Stimulated activated memory B cell treated with anti-CD40 and anti-IgM and Interleukin-4, amounts not matched to agents 10 μg/mL and 1 μg/mL and 100 μg/mL, for 72 hours (primary cell): ENCODE measurements at regions not wholly inside any gene's neighbourhood (a gene's known extent, or its start where the extent isn't known, plus 50 kb on each side); places are given as distances from the start of the nearest gene placed in this dataset.

Experiments
- ATAC-seq: fragments of 150-1000 bp; cut with Tn5 transposase; 2 replicates; pipeline ENCODE4 v1.10.0; 2021
- H3K27ac Mint-ChIP-seq: one replicate; pipeline ENCODE4 v1.8.0; 2022; ENCODE audit warnings: mild to moderate bottlenecking, mixed read lengths
- H3K27me3 Mint-ChIP-seq: one replicate; pipeline ENCODE4 v1.8.0; 2022; ENCODE audit warnings: mixed read lengths
- H3K36me3 Mint-ChIP-seq: one replicate; pipeline ENCODE4 v1.8.0; 2022; ENCODE audit warnings: mixed read lengths
- H3K4me1 Mint-ChIP-seq: one replicate; pipeline ENCODE4 v1.8.0; 2022; ENCODE audit warnings: mixed read lengths
- H3K4me3 Mint-ChIP-seq: one replicate; pipeline ENCODE4 v1.8.0; 2022; ENCODE audit warnings: mild to moderate bottlenecking, moderate library complexity, mixed read lengths
- H3K9me3 Mint-ChIP-seq: one replicate; pipeline ENCODE4 v1.8.0; 2022; ENCODE audit warnings: mixed read lengths

DNA sequence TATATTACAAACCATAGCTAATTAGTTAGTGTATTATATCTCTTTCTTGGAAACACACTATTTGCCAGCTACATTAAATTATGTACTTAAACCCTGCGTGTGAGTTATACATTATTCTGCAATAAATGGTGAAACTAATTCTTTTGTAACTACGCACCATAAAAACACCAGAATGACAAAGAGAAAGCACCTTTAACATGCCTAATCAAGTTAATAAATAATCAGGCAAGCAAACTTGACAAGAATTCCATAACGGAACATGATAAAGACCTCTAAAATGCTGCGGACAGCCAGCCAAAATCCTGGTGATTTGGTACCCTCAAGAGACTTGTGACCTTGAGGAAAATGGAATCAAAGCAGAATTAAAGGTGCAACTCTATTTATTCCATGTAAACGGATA lies 375.3 kb upstream of the KITLG start:
- no peak overlapping the region for H3K27ac Mint-ChIP-seq
- no peaks in the 10 kb centered on the region for H3K4me1 Mint-ChIP-seq
- H3K9me3 Mint-ChIP-seq: no peaks in the 10 kb centered on the region
- H3K4me3 Mint-ChIP-seq: no peak overlapping the region
- no peaks in the 10 kb centered on the region for H3K36me3 Mint-ChIP-seq
- ATAC-seq: no peak
- no peaks in the 10 kb centered on the region for H3K27me3 Mint-ChIP-seq

- no peaks in the 10 kb centered on the region for H3K27me3 Mint-ChIP-seq
- H3K4me1 Mint-ChIP-seq: no peaks in the 10 kb centered on the region
- H3K9me3 Mint-ChIP-seq: no peaks in the 10 kb centered on the region
These were observed 372.8 kb upstream of the KITLG start for GRCh38 chr12:88953029-88953586.

GRCh38 chr12:88952562-88952942 lies 372.3 kb upstream of the KITLG start:
- Mint-ChIP-seq H3K9me3 (no peaks in the 10 kb centered on the region), H3K27ac (no peak overlapping the region), H3K36me3 (no peaks in the 10 kb centered on the region), H3K27me3 (no peaks in the 10 kb centered on the region), H3K4me1 (no peaks in the 10 kb centered on the region), H3K4me3 (no peak overlapping the region)
- no peak for ATAC-seq

More at GRCh38 chr12:88953029-88953586, 372.8 kb upstream of the KITLG start:
- no peaks in the 10 kb centered on the region for H3K36me3 Mint-ChIP-seq
- no peak overlapping the region for H3K27ac Mint-ChIP-seq
- no peak for ATAC-seq
- H3K4me3 Mint-ChIP-seq: no peak overlapping the region

- no peak overlapping the region for H3K27ac Mint-ChIP-seq
- no peak overlapping the region for H3K4me3 Mint-ChIP-seq
- no peak for ATAC-seq
- no peaks in the 10 kb centered on the region for H3K9me3 Mint-ChIP-seq
- H3K27me3 Mint-ChIP-seq: no peaks in the 10 kb centered on the region
- H3K36me3 Mint-ChIP-seq: no peaks in the 10 kb centered on the region
- H3K4me1 Mint-ChIP-seq: no peaks in the 10 kb centered on the region
These were observed 371.7 kb upstream of the KITLG start for GRCh38 chr12:88951860-88952561.

DNA sequence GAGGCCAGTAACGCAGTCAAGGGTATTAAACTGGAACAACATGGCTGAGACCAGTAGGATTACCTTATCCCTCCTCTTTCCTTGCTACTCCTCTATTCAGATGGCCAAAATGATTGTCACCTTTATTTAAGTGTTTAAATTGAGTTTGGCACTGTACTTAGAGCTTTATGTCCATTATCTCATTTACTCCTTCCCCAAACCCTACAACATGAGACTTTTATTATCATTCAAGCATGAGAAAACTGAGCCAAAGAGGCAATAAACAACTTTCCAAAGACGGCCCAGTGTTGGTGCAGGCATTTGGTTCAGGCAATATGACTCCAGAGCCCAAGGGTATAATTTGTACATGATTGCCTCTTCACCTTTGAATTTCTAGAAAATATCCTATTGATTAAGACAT lies 370.9 kb upstream of the KITLG start:
- Mint-ChIP-seq H3K27me3 (no peaks in the 10 kb centered on the region), H3K4me1 (no peaks in the 10 kb centered on the region), H3K4me3 (no peak overlapping the region), H3K36me3 (no peaks in the 10 kb centered on the region), H3K27ac (no peak overlapping the region), H3K9me3 (no peaks in the 10 kb centered on the region)
- no peak for ATAC-seq

DNA sequence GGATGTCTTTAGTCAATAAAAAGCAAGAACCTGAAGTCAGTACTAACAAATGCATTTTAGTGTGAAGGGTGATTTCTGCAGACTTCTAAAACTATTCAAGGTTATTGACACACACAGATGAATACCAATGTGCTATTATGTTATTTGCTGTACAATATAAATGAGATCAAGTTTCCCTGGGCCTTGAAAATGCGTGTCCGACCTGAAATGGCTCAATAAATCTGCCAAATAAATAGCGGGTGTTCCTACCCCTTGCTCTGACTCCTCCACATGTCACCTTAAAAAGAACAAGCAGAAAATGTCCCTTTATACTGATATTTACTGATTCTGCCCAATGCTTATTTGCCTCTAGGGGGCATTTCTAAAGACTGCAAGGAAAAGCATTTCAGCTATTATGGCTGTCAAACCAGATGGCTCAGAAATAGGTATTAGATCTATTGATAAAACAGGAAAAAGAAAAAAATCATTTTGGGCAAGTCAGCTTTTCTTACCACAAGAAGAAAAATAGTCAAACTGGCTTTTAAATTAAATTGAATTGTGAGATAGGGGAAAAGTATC lies 367.3 kb upstream of the KITLG start:
- H3K4me1 Mint-ChIP-seq: no peaks in the 10 kb centered on the region
- H3K4me3 Mint-ChIP-seq: no peak overlapping the region
- H3K36me3 Mint-ChIP-seq: no peaks in the 10 kb centered on the region
- no peak for ATAC-seq
- no peaks in the 10 kb centered on the region for H3K9me3 Mint-ChIP-seq
- H3K27ac Mint-ChIP-seq: no peak overlapping the region
- H3K27me3 Mint-ChIP-seq: peaks cover 10% of the 10 kb centered on the region

- no peak overlapping the region for H3K27ac Mint-ChIP-seq
- no peaks in the 10 kb centered on the region for H3K36me3 Mint-ChIP-seq
- H3K4me1 Mint-ChIP-seq: no peaks in the 10 kb centered on the region
- no peak for ATAC-seq
- H3K9me3 Mint-ChIP-seq: no peaks in the 10 kb centered on the region
- peaks cover 10% of the 10 kb centered on the region for H3K27me3 Mint-ChIP-seq
- H3K4me3 Mint-ChIP-seq: no peak overlapping the region
These were observed 366.2 kb upstream of the KITLG start for GRCh38 chr12:88946372-88946997.

DNA sequence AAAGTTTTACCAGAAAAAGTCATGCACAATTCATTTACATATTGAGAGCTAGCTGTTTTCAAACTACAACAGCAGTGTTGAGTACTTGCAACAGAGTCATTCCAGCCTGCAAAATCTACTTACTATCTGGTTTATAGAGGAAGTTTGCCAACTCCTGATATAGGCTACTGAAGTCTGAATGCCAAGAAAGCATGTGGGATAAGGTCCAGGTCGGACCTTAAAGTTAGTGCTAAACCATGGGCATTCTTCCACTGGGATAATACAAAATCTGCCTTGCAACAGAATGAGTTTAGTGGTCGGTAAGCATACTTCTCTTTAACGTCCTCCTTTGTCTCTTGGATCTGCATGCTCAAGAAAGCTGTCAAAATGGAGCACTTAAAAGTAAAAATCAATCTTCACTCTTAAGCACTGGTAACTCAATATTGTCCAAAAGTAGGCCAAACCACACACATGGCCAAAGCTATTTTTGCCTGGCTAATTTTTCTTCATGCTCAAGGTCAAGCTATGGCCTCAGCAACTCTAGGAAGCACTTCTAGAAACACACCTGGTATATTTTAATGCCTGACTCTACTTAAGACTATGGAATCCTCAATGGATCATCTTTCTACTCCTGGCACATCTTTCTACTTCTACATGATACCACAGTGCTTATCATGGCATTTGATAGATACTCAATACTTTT lies 364.9 kb upstream of the KITLG start:
- Mint-ChIP-seq H3K4me1 (no peaks in the 10 kb centered on the region), H3K27me3 (peaks cover 10% of the 10 kb centered on the region), H3K9me3 (peaks cover 3% of the 10 kb centered on the region), H3K27ac (no peak overlapping the region), H3K36me3 (no peaks in the 10 kb centered on the region), H3K4me3 (no peak overlapping the region)
- ATAC-seq: no peak

GRCh38 chr12:88944397-88944796 lies 364.1 kb upstream of the KITLG start:
- no peak overlapping the region for H3K27ac Mint-ChIP-seq
- no peaks in the 10 kb centered on the region for H3K4me1 Mint-ChIP-seq
- H3K9me3 Mint-ChIP-seq: peaks cover 3% of the 10 kb centered on the region
- no peak for ATAC-seq
- no peaks in the 10 kb centered on the region for H3K36me3 Mint-ChIP-seq
- peaks cover 10% of the 10 kb centered on the region for H3K27me3 Mint-ChIP-seq
- H3K4me3 Mint-ChIP-seq: no peak overlapping the region

- Mint-ChIP-seq H3K4me3 (no peak overlapping the region), H3K36me3 (no peaks in the 10 kb centered on the region), H3K27ac (no peak overlapping the region), H3K27me3 (peaks cover 8% of the 10 kb centered on the region), H3K9me3 (peaks cover 3% of the 10 kb centered on the region), H3K4me1 (no peaks in the 10 kb centered on the region)
- ATAC-seq: no peak
These were observed 360.6 kb upstream of the KITLG start for GRCh38 chr12:88940854-88941253.

DNA sequence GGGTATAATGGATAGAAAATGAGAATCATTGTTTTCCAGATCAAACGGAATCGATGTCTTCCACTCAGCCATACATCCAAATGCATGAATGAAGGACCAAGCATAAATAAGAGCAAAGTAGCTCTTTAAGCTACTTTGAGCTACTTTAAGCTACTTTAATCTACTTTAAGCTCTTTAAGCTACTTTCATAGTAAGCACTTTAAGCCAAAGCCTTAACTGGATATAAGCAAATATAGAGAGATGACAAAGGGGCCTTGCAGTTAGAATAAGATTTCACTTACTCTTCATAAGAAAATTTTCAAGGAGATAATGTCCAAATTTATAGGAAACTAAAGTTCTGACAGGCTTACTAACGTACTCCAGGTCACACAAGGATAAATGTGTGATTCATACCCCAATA lies 355.6 kb upstream of the KITLG start:
- Mint-ChIP-seq H3K9me3 (peaks cover 1% of the 10 kb centered on the region), H3K27me3 (no peaks in the 10 kb centered on the region), H3K4me3 (no peak overlapping the region)

GRCh38 chr12:88934163-88934747 lies 354.0 kb upstream of the KITLG start:
- Mint-ChIP-seq H3K4me3 (no peak overlapping the region), H3K9me3 (no peaks in the 10 kb centered on the region), H3K27ac (no peak overlapping the region), H3K27me3 (no peaks in the 10 kb centered on the region), H3K4me1 (no peaks in the 10 kb centered on the region), H3K36me3 (no peaks in the 10 kb centered on the region)
- ATAC-seq: no peak

More for the DNA sequence above, 355.6 kb upstream of the KITLG start:
- no peak overlapping the region for H3K27ac Mint-ChIP-seq
- H3K36me3 Mint-ChIP-seq: no peaks in the 10 kb centered on the region
- no peaks in the 10 kb centered on the region for H3K4me1 Mint-ChIP-seq
- ATAC-seq: no peak

- Mint-ChIP-seq H3K27me3 (no peaks in the 10 kb centered on the region), H3K4me3 (no peak overlapping the region), H3K27ac (no peak overlapping the region), H3K36me3 (no peaks in the 10 kb centered on the region), H3K9me3 (no peaks in the 10 kb centered on the region), H3K4me1 (no peaks in the 10 kb centered on the region)
- no peak for ATAC-seq
These were observed 352.2 kb upstream of the KITLG start for GRCh38 chr12:88932457-88932856.

DNA sequence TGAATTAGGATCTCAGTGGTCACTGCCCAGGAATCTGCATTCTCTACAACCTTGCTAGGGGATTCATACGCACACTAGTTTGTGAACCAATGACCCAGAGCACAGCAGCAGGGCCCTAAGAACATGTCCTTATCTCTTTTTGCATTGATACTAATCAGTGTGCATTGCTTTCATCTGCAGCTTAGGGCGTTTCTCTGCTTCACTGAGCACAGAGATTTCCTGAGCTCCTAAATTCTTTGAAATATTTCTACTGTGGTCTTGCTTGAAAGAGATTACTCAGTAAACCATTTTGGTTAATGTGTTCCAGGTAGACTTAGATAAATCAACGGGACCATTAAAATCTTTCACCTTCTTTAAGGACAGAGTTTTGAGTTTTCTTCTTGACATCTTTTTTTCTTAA lies 351.3 kb upstream of the KITLG start:
- Mint-ChIP-seq H3K27me3 (no peaks in the 10 kb centered on the region), H3K9me3 (no peaks in the 10 kb centered on the region), H3K27ac (no peak overlapping the region), H3K36me3 (no peaks in the 10 kb centered on the region), H3K4me3 (no peak overlapping the region), H3K4me1 (no peaks in the 10 kb centered on the region)
- ATAC-seq: no peak

GRCh38 chr12:88925454-88925853 lies 345.2 kb upstream of the KITLG start:
- H3K9me3 Mint-ChIP-seq: no peaks in the 10 kb centered on the region
- ATAC-seq: no peak
- no peak overlapping the region for H3K27ac Mint-ChIP-seq
- H3K4me3 Mint-ChIP-seq: no peak overlapping the region
- H3K27me3 Mint-ChIP-seq: no peaks in the 10 kb centered on the region
- H3K36me3 Mint-ChIP-seq: no peaks in the 10 kb centered on the region
- H3K4me1 Mint-ChIP-seq: no peaks in the 10 kb centered on the region
